Activated naive CD8-positive, alpha-beta T cell treated with anti-CD3 and anti-CD28 coated beads, Interleukin-2, amount 50 U/mL, for 24 hours (primary cell): ENCODE measurements at regions not wholly inside any gene's neighbourhood (a gene's known extent, or its start where the extent isn't known, plus 50 kb on each side); places are given as distances from the start of the nearest gene placed in this dataset.

Source experiments
- ATAC-seq: fragments of 150-1000 bp; cut with Tn5 transposase; one replicate; pipeline ENCODE4 v1.10.0; 2021
- DNase-seq: peaks from one replicate; pipeline ENCODE4 v3.0.0; 2021
- H3K27ac Mint-ChIP-seq: one replicate; pipeline ENCODE4 v1.8.0; 2021; ENCODE audit warnings: mild to moderate bottlenecking, mixed read lengths
- H3K27me3 Mint-ChIP-seq: one replicate; pipeline ENCODE4 v1.8.0; 2021; ENCODE audit warnings: mixed read lengths
- H3K36me3 Mint-ChIP-seq: one replicate; pipeline ENCODE4 v1.8.0; 2021; ENCODE audit warnings: low read depth, mixed read lengths
- H3K4me1 Mint-ChIP-seq: one replicate; pipeline ENCODE4 v1.8.0; 2021; ENCODE audit warnings: mixed read lengths
- H3K4me3 Mint-ChIP-seq: one replicate; pipeline ENCODE4 v1.8.0; 2021; ENCODE audit warnings: mild to moderate bottlenecking, moderate library complexity, mixed read lengths
- H3K9me3 Mint-ChIP-seq: one replicate; pipeline ENCODE4 v1.8.0; 2021; ENCODE audit warnings: mixed read lengths

DNA sequence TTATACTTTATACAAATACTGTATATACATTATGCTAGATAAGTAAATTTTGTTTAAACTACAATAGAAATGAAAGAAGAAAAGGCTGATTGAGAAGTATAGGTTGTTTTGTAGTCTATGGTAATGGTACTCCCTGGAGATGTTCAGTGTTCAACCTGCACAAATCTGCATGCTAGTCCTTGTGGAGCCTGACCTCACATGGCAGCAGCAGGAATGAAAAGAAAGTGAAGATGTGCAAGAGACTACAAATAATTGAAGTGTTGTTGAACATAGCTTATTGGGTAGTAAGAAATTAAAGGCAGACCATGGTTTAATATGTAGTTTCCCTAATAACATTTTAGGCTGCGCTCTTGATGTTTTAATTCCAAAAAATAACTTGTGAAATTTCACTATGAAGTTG lies 201.2 kb downstream of the TGFB2 start:
- Mint-ChIP-seq H3K4me1 (no peaks in the 10 kb centered on the region), H3K27ac (no peak overlapping the region), H3K9me3 (no peaks in the 10 kb centered on the region), H3K36me3 (no peaks in the 10 kb centered on the region), H3K27me3 (peaks cover 1% of the 10 kb centered on the region), H3K4me3 (no peak overlapping the region)
- no peak for DNase-seq
- ATAC-seq = no peak

DNA sequence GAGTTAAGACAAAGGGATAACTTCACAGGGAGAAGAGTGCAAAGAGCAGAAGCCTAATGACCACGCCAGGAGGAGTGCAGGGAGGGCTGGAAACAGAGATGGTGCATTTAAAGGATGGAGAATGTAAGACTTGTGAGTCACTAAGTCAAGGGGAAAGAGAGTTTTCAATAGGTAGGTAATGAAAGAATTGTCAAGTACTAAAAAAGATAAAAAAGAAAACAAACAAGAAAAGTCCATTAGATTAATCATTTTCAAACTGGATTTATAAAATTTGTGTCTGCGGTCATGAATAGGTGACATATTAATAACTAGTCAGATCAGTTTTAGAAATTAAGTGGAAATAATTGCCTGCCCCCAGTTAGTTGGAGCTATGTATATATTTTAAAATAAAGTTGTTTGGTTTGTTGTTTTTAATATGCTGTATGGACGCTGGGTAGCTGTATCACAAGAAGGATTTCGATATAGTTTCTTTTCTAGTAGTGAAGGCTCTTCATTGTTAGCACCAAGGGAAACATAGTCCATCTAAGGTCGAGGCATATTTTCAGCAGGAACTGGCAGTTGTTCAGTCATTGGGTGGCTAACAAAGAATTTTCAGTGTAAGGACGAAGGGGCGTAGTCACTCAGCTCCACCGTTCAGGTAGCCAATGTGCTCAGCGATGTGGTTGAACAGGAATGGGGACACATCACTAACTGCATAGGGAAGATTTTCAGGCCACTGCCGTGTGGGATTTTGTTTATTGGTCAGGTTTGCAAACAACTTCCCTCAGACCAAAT lies 203.0 kb downstream of the TGFB2 start:
- no peak overlapping the region for H3K27ac Mint-ChIP-seq
- no peaks in the 10 kb centered on the region for H3K36me3 Mint-ChIP-seq
- H3K4me1 Mint-ChIP-seq = no peaks in the 10 kb centered on the region
- H3K9me3 Mint-ChIP-seq = peaks cover 1% of the 10 kb centered on the region
- no peak for DNase-seq
- no peak for ATAC-seq
- H3K27me3 Mint-ChIP-seq = peaks cover 1% of the 10 kb centered on the region
- no peak overlapping the region for H3K4me3 Mint-ChIP-seq

DNA sequence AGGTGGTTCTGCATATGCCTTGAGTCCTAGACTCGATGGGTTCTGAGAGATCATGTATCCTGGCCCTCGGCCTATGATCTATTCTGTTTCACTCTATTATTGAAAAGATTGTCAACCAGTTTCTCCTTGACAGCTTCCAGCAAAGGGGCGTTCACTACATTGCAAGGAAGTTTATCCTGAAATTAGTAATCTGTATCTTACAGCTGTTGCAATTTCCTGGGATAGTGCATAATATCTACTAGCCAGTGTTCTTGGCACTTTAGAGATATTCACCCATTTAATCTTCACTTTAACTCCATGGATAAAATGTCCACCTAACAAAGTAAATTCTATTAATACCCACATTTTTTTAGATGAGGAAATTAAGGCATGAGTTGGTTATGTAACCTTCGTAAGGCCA lies 203.6 kb downstream of the TGFB2 start:
- Mint-ChIP-seq H3K36me3 (no peaks in the 10 kb centered on the region), H3K27me3 (peaks cover 1% of the 10 kb centered on the region), H3K27ac (no peak overlapping the region), H3K4me3 (no peak overlapping the region), H3K4me1 (no peaks in the 10 kb centered on the region), H3K9me3 (peaks cover 4% of the 10 kb centered on the region)
- ATAC-seq (no peak), DNase-seq (no peak)

GRCh38 chr1:218553197-218553596 lies 208.1 kb downstream of the TGFB2 start:
- H3K9me3 Mint-ChIP-seq = peaks cover 4% of the 10 kb centered on the region
- no peak overlapping the region for H3K27ac Mint-ChIP-seq
- H3K27me3 Mint-ChIP-seq = no peaks in the 10 kb centered on the region
- no peaks in the 10 kb centered on the region for H3K36me3 Mint-ChIP-seq
- DNase-seq (no peak), ATAC-seq (no peak)
- H3K4me3 Mint-ChIP-seq = no peak overlapping the region
- no peaks in the 10 kb centered on the region for H3K4me1 Mint-ChIP-seq

DNA sequence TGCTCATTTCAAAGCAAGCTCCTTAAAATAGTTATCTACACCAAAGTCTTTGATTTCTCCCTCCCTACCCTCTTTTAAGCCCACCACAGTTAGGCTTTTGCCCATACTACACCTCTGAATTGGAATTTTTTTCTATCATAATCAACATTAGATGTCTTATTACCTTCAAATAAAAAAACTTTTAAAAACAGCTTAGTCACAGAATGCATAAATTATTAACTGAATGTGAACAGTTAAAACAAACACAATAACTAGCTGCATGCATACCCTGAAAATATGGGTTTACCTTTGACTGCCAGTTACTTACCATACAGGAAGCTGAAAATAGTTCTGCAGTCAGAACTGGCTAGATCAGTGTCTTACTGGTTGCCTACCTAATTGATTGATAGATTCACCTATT lies 210.9 kb downstream of the TGFB2 start:
- H3K4me3 Mint-ChIP-seq = no peak overlapping the region

DNA sequence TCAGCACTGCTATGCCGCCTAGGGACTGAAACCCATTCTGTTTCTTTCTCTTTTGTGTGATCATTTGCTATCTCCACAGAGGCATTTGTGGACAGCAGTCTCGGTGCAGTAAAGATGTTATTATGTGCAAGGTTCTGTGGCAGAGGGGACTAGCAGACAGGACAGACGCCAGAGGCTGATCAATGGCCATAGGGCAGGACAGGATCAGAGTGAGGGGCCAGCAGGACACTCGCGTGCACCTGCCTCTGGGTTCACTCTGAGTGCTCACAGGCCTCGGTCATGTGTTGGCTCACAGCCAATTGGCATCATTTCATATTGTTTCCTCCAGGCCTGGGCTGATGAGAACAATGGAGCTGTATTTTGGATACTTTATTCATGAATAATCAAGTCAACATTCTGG lies 212.6 kb downstream of the TGFB2 start:
- Mint-ChIP-seq H3K27ac (no peak overlapping the region), H3K9me3 (peaks cover 4% of the 10 kb centered on the region), H3K27me3 (no peaks in the 10 kb centered on the region), H3K4me3 (no peak overlapping the region), H3K4me1 (no peaks in the 10 kb centered on the region), H3K36me3 (no peaks in the 10 kb centered on the region)
- DNase-seq = no peak
- ATAC-seq = no peak

More for the DNA sequence above, 210.9 kb downstream of the TGFB2 start:
- ATAC-seq = no peak
- Mint-ChIP-seq H3K9me3 (peaks cover 4% of the 10 kb centered on the region), H3K36me3 (no peaks in the 10 kb centered on the region), H3K27ac (no peak overlapping the region), H3K4me1 (no peaks in the 10 kb centered on the region), H3K27me3 (no peaks in the 10 kb centered on the region)
- no peak for DNase-seq

- no peak for ATAC-seq
- no peak for DNase-seq
- Mint-ChIP-seq H3K4me1 (no peaks in the 10 kb centered on the region), H3K27me3 (no peaks in the 10 kb centered on the region), H3K27ac (no peak overlapping the region), H3K9me3 (peaks cover 1% of the 10 kb centered on the region), H3K4me3 (no peak overlapping the region), H3K36me3 (no peaks in the 10 kb centered on the region)
Observed at GRCh38 chr1:218558271-218558810, 213.2 kb downstream of the TGFB2 start.

DNA sequence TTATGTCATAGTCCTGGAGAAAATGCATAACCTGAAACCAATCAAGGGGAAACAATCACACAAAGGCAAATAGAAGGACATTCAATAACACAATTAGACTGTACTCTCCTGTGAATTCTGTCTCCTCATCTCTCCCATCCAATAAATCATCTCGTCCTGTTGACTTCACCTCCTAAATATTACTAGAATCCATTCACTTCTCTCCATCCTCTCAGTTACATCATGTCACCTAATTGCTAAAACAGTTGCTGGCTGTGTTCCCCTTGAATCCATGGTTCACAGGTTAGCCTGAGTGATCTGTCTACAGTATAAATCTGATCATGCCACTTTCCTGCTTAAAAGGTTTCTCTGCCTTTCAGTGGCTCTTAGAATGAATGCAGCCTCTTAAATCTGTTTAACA lies 220.2 kb downstream of the TGFB2 start:
- Mint-ChIP-seq H3K4me3 (no peak overlapping the region), H3K27me3 (no peaks in the 10 kb centered on the region), H3K9me3 (no peaks in the 10 kb centered on the region), H3K27ac (no peak overlapping the region), H3K36me3 (no peaks in the 10 kb centered on the region), H3K4me1 (no peaks in the 10 kb centered on the region)
- no peak for ATAC-seq
- no peak for DNase-seq

DNA sequence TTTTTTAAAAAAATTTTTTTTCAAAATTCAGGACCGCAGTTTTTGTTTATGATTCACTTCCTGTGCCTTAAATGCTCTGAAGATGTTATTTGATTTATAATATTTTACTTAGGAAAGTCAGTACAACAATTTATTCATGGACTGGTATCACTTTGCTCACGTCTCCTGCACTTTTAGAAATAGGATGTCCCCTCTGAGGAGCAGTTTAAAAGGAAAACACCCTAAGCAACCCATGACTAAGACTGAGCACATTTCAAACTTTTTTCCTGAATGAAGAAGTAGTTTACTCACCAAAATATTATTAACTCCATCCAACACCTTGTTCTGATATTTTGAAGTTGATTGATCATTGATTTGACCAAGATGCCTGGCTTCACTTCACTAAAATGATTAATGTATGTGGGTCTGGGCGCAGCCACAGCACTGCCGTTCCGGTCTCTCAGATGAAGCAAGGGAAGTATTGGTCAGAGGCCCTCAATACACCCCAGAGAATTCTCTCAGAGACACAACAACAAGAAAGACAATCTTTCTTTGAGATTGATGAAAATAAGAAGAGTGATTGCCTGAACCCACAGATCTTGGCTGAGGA lies 223.9 kb downstream of the TGFB2 start:
- H3K9me3 Mint-ChIP-seq = no peaks in the 10 kb centered on the region
- no peak overlapping the region for H3K4me3 Mint-ChIP-seq
- no peaks in the 10 kb centered on the region for H3K27me3 Mint-ChIP-seq
- no peaks in the 10 kb centered on the region for H3K36me3 Mint-ChIP-seq
- no peak overlapping the region for H3K27ac Mint-ChIP-seq
- DNase-seq (no peak), ATAC-seq (no peak)
- H3K4me1 Mint-ChIP-seq = no peaks in the 10 kb centered on the region

DNA sequence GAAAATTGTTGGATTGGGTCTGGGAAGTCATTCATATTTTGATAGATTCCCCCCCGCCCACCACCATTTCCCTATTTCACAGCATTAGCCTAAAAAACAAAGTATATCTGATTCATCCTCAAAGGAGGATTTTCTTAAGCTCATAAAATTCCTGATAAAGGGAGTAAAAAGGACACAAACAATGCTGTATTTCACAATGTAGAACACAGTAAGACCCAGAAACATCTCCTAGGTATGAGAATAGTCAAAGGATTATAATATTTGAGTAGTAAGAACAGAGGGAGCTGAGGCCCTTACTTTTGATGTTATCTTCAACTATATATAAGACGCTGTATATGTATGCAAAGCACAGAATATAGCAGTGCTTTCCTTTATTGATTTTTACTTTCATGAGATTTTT lies 225.3 kb downstream of the TGFB2 start:
- H3K27ac Mint-ChIP-seq = no peak overlapping the region
- no peak overlapping the region for H3K4me3 Mint-ChIP-seq
- H3K9me3 Mint-ChIP-seq = no peaks in the 10 kb centered on the region
- no peaks in the 10 kb centered on the region for H3K36me3 Mint-ChIP-seq
- H3K27me3 Mint-ChIP-seq = no peaks in the 10 kb centered on the region
- DNase-seq (no peak), ATAC-seq (no peak)
- H3K4me1 Mint-ChIP-seq = no peaks in the 10 kb centered on the region

GRCh38 chr1:218571491-218571890 lies 226.4 kb downstream of the TGFB2 start:
- Mint-ChIP-seq H3K27ac (no peak overlapping the region), H3K36me3 (no peaks in the 10 kb centered on the region), H3K9me3 (no peaks in the 10 kb centered on the region), H3K4me3 (no peak overlapping the region), H3K27me3 (no peaks in the 10 kb centered on the region), H3K4me1 (no peaks in the 10 kb centered on the region)
- no peak for ATAC-seq
- DNase-seq = no peak

DNA sequence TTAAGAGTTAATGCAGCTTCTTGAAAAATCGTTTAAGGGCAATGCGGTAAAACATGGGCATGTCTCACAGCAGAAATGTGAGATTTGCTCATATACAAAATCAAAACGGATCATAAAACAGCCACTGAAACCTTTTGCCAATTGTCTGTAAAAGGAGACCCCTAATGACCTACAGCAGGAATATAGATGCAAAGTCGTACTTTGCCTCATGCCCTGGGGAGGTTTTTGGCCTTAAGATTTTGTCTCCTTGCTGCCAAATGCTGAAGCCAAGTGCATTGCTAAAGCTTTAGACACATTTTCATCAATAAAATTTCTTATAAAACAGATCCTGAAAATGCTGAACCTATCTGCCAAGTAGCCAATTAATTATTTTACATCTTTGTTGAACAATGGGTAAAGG lies 226.9 kb downstream of the TGFB2 start:
- no peak overlapping the region for H3K4me3 Mint-ChIP-seq
- no peaks in the 10 kb centered on the region for H3K36me3 Mint-ChIP-seq
- DNase-seq = no peak
- H3K9me3 Mint-ChIP-seq = no peaks in the 10 kb centered on the region
- no peaks in the 10 kb centered on the region for H3K4me1 Mint-ChIP-seq
- no peaks in the 10 kb centered on the region for H3K27me3 Mint-ChIP-seq
- no peak overlapping the region for H3K27ac Mint-ChIP-seq
- no peak for ATAC-seq

DNA sequence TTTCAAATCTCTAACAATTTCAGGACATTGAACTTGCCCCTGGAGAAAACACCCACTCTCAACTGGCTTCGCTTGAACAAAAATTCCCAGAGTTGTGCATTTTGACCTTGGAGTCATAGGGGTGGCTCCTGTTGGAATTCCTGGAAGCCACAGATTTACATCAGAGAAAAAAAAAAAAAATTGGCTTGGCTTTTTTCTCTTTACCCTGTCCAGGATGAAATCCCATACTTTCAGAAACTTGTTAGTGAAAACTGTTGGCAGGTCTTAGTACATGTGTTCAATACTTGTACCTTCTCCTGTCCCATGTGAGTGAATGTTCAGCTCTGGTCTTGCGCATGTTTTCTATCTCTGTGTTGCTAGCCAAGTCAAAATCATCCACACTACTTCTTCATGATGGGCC lies 228.8 kb downstream of the TGFB2 start:
- Mint-ChIP-seq H3K4me1 (no peaks in the 10 kb centered on the region), H3K9me3 (no peaks in the 10 kb centered on the region), H3K4me3 (no peak overlapping the region), H3K27ac (no peak overlapping the region), H3K36me3 (no peaks in the 10 kb centered on the region), H3K27me3 (no peaks in the 10 kb centered on the region)
- DNase-seq (no peak), ATAC-seq (no peak)

DNA sequence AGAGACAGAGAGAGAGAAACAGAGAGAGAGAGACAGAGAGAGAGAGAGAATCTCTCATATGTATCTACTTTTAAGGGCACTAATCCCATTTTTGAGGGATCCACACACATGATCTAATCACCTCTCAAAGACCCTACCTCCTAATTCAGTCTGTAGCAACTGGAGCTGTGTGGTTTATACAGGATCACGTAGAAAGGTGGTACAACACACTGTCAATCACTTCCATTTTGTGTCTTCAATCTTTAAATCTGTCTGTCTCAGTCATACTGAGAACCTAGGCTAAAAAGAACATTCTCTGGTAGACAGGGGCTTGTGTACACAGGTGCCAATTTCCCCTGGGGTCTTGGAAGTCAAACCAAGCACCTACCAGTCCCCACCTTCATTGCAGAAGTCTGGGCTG lies 229.9 kb downstream of the TGFB2 start:
- H3K4me1 Mint-ChIP-seq = no peaks in the 10 kb centered on the region
- H3K27ac Mint-ChIP-seq = no peak overlapping the region
- no peak overlapping the region for H3K4me3 Mint-ChIP-seq
- DNase-seq (no peak), ATAC-seq (no peak)
- H3K36me3 Mint-ChIP-seq = no peaks in the 10 kb centered on the region
- no peaks in the 10 kb centered on the region for H3K27me3 Mint-ChIP-seq
- no peaks in the 10 kb centered on the region for H3K9me3 Mint-ChIP-seq

DNA sequence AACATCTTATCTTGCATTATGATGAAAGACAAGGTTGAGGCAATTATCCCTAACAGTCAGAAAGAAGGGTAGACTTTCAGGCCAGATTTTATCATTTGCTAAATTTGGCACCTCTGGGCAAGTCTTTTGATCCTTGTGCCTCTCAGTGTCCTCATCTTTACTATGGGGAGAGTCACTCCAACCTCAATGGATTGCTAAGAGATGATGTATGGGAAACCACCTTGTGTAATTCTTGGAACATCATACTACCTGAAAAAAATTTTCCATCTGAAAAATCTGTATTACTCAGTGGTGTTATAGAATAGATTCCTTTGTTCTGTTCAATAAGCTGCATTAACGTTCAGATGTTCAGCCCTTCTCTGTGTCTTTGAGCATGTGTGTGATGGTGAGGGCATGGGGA lies 230.7 kb downstream of the TGFB2 start:
- Mint-ChIP-seq H3K4me1 (no peaks in the 10 kb centered on the region), H3K27me3 (no peaks in the 10 kb centered on the region)
- DNase-seq = no peak

More for the DNA sequence above, 230.7 kb downstream of the TGFB2 start:
- no peaks in the 10 kb centered on the region for H3K36me3 Mint-ChIP-seq
- no peak for ATAC-seq
- no peak overlapping the region for H3K4me3 Mint-ChIP-seq
- no peaks in the 10 kb centered on the region for H3K9me3 Mint-ChIP-seq
- H3K27ac Mint-ChIP-seq = no peak overlapping the region
